HCT116 (cell line): ENCODE measurements at regions not wholly inside any gene's neighbourhood (a gene's known extent, or its start where the extent isn't known, plus 50 kb on each side); places are given as distances from the start of the nearest gene placed in this dataset.

Source experiments
- CEBPB ChIP-seq: IDR thresholded peaks from 2 replicates; pipeline ENCODE4 v1.6.1; 2012; ENCODE audit warnings: low read depth
- POLR2A ChIP-seq: IDR thresholded peaks from 2 replicates; pipeline ENCODE4 v1.7.0; 2011; ENCODE audit warnings: borderline replicate concordance; ENCODE audit not compliant: insufficient read depth, insufficient read length; ENCODE audit errors: extremely low read depth
- SP1 ChIP-seq: IDR thresholded peaks from 2 replicates; pipeline ENCODE4 v1.6.1; 2012; ENCODE audit warnings: low read depth
- ZBTB33 ChIP-seq: IDR thresholded peaks from 2 replicates; pipeline ENCODE4 v1.6.1; 2011; ENCODE audit warnings: mild to moderate bottlenecking, low read length, moderate library complexity; ENCODE audit not compliant: insufficient replicate concordance; ENCODE audit errors: extremely low read depth
- TF ChIP-seq, protein P1 (sequence below), 3 experiments: fragments of 200-600 bp in 1 of 3; sonication (generic) in 1 of 3; IDR thresholded peaks in 2 of 3; conservative IDR thresholded peaks in 1 of 3; 2 replicates each; pipeline ENCODE4 v1.5.1; 2012 to 2017; ENCODE audit warnings: low read depth in 2 of 3, low read length in 2 of 3, antibody characterized with exemption in 1 of 3, borderline replicate concordance in 1 of 3, control low read depth in 1 of 3, mild to moderate bottlenecking in 1 of 3, mixed read lengths in 1 of 3, mixed run types in 1 of 3, moderate library complexity in 1 of 3; ENCODE audit not compliant: insufficient read depth in 1 of 3
- TF ChIP-seq, protein P2 (sequence below): IDR thresholded peaks from 2 replicates; pipeline ENCODE4 v1.6.1; 2012; ENCODE audit warnings: low read depth
- TF ChIP-seq, protein P3 (sequence below): IDR thresholded peaks from 2 replicates; pipeline ENCODE4 v1.6.1; 2012

DNA sequence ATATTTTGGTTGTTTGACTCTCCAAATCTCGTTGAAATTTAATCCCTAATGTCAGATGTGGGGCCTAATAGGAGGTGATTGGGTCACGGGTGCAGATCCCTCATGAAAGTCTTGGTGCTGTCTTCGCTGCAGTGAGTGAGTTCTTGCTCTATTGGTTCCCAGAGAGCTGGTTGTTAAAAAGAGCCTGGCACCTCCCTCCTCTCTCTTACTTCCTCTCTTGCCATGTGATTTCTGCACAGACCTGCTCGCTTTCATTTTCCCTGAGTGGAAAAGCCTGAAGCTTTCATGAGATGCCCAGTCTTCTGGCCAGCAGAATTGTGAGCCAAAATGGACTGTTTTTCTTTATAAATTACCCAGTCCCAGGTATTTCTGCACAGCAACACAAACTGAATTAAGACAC lies 221.6 kb downstream of the MAT2B start:
- TF ChIP-seq POLR2A (no peak), SP1 (no peak), CEBPB (no peak), ZBTB33 (no peak)
- TF ChIP-seq, protein P1, sequence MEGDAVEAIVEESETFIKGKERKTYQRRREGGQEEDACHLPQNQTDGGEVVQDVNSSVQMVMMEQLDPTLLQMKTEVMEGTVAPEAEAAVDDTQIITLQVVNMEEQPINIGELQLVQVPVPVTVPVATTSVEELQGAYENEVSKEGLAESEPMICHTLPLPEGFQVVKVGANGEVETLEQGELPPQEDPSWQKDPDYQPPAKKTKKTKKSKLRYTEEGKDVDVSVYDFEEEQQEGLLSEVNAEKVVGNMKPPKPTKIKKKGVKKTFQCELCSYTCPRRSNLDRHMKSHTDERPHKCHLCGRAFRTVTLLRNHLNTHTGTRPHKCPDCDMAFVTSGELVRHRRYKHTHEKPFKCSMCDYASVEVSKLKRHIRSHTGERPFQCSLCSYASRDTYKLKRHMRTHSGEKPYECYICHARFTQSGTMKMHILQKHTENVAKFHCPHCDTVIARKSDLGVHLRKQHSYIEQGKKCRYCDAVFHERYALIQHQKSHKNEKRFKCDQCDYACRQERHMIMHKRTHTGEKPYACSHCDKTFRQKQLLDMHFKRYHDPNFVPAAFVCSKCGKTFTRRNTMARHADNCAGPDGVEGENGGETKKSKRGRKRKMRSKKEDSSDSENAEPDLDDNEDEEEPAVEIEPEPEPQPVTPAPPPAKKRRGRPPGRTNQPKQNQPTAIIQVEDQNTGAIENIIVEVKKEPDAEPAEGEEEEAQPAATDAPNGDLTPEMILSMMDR (IDR thresholded peaks at IDR 0.05 in 2 of 3, conservative IDR thresholded peaks at IDR 0.05 in 1 of 3; ENCODE audit: borderline replicate concordance in 1 of 3, insufficient read depth in 1 of 3, low read depth in 2 of 3, low read length in 2 of 3) = no peak
- TF ChIP-seq, protein P2, sequence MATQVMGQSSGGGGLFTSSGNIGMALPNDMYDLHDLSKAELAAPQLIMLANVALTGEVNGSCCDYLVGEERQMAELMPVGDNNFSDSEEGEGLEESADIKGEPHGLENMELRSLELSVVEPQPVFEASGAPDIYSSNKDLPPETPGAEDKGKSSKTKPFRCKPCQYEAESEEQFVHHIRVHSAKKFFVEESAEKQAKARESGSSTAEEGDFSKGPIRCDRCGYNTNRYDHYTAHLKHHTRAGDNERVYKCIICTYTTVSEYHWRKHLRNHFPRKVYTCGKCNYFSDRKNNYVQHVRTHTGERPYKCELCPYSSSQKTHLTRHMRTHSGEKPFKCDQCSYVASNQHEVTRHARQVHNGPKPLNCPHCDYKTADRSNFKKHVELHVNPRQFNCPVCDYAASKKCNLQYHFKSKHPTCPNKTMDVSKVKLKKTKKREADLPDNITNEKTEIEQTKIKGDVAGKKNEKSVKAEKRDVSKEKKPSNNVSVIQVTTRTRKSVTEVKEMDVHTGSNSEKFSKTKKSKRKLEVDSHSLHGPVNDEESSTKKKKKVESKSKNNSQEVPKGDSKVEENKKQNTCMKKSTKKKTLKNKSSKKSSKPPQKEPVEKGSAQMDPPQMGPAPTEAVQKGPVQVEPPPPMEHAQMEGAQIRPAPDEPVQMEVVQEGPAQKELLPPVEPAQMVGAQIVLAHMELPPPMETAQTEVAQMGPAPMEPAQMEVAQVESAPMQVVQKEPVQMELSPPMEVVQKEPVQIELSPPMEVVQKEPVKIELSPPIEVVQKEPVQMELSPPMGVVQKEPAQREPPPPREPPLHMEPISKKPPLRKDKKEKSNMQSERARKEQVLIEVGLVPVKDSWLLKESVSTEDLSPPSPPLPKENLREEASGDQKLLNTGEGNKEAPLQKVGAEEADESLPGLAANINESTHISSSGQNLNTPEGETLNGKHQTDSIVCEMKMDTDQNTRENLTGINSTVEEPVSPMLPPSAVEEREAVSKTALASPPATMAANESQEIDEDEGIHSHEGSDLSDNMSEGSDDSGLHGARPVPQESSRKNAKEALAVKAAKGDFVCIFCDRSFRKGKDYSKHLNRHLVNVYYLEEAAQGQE = no peak
- TF ChIP-seq, protein P3, sequence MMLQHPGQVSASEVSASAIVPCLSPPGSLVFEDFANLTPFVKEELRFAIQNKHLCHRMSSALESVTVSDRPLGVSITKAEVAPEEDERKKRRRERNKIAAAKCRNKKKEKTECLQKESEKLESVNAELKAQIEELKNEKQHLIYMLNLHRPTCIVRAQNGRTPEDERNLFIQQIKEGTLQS = no peak
